ENCODE measurements at regions not wholly inside any gene's neighbourhood (a gene's known extent, or its start where the extent isn't known, plus 50 kb on each side); places are given as distances from the start of the nearest gene placed in this dataset.
"Not testable (repeated sequence)": the region's sequence is repeated elsewhere in the genome, so short reads cannot be mapped to it uniquely, and the experiment has no call there.

DNA sequence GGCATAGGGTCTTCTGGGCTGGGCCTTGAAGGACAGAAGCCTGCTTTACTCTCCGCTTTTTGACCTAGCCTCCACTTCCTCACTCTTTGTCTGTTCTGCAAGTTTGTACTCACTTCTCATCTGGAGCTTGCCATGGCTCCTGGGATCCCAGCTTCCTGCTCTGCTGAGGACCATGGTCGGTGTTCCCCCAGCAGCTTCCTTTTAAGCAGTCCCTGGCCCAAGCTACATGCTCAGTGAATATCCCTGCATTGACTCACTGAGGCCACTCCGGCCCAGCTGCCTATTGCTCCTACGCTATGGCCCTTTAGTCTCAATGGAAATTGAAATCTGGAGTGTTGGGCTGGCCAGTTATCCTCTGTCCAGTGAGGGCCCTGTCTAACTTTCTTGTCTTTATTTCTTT, 427.7 kb downstream of the RPS24 start:
- no peak for DNase-seq

DNA sequence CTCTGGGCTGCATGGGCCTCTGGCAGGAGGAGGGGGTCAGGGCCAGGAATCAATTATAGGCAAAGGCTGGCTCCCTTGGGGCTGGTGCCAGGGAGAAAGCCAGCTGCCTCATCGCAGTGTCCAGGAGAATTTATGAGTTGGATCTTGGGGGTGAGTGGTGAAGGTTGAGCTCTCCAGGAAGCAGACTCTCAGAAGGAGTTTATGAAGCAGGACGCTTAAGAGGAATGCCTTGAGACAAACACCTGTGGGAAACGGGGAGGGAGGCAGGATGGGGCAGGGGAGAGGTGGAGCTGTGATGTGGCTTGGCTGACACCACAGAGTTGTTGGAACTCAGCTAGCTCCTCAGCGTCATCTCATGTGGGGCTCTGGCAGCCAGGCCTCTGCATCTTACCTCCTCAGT, 428.5 kb downstream of the RPS24 start:
- DNase-seq, result no peak

DNA sequence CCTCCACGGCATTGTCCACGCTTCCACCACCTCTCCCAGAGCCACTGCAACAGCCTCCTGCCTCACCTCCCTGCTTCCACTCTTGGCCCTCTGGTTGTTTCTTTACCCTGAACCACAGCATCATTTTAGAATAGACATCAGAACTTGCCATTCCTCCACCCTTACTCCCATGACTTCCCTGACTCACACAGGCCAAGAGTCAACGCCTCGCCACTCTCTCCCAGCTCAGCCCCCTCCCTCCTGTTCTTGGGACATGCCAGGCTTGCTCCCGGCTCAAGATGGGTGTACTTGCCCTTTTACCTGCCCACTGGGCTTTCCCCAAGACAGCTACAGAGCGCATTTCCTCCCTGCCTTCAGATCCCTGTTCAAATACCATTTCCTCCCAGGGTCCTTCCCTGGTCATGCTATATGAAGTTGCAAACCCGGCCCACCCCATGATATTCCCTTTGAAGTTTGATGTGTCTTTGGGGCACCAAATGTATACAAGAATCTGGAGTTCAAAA, 429.1 kb downstream of the RPS24 start:
- DNase-seq, result no peak

DNA sequence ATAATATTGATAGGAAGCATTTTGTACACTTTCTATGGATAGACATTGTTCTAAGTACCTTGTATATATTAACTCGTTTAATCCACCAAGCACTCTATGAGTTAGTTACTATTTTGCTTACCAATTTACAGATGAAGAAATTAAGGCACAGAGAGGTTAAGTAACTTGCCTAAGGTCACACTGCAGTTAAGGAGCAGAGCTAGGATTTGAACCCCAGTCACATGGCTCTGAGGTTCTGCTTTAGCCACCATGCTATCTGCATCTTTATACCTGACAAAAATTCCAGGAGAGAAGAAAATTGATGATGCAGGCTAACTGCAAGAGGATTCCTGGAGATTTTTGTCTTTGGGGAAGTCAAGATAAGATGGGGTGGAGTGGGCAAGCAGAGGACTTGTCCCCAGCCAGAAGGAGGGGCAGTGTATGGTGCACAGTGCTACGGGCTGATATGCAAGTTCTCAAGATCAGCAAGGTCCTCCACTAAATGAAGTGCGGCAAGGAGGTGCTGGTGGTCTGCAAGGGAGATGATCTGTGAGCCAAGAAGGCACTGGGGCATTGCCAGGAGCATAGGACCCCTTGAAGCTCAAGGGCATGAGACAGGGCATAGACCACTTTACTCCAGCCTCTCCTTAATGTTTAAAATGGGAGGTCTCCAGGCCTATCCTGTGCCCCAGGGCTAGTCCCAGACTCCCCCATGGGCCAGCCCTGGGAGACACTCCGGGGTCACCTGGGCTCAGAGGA, 430.6 kb downstream of the RPS24 start:
- no peak for DNase-seq

DNA sequence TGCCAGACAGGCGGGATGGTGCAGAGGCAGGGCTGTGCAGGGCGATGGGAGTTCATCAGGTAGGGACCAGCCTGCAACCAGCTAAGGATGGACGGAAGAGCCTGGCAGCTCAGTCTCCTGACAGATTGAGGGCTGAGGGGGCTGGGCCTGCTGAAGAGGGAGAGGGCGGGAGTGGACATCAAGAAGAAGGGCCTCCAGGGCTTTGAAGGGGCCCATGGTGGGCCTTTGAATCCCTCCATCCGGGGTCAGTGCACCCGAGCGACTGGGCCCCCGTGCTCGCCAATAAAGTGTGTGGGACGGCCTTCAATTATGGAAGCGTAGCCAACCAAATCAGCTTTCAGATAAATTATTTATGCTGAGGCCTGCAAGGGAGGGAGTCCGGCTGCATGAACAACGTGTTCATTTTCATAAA, 431.2 kb downstream of the RPS24 start:
- DNase-seq, result no peak

DNA sequence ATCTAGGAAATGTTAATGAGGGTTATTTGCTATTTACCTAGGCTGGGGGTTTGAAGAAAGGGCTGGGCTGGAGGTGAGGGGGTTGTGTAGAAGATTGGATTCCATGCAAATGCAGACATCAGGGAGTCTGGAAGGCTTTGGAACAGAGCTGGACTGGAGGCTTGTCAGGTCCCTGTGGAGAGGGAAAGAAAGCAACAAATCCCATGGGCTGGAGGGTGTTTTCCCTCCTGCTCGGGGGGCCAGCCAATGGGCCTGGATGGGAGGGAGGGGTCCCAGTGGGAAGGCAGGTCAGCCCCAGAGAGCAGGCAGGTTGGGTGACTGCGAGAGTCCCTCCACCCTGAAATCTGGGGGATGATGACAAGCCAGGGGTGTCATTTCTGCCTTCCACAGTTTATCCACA, 431.8 kb downstream of the RPS24 start:
- DNase-seq, result no peak

DNA sequence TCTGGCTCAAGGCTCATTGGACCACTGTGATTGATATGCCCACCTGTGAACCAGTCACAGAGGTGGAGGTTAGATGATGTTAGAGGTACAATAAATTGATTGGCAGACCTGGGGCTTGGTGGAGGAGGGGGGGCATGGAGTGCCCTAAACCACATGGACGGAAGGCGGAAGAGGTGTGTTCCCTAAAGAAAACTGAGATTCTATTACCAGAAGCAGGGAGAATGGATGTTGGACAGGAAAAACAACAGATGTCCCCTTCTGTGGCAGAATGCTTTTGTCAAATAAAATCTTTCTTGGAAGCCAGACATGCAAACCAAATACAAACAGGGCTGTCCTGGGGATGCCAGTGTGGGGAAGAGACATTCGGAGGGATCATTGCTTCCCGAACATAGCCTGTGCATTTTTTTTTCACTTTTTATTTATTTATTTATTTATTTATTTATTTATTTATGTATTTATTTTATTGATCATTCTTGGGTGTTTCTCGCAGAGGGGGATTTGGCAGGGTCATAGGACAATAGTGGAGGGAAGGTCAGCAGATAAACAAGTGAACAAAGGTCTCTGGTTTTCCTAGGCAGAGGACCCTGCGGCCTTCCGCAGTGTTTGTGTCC, 433.9 kb downstream of the RPS24 start:
- no peak for DNase-seq

DNA sequence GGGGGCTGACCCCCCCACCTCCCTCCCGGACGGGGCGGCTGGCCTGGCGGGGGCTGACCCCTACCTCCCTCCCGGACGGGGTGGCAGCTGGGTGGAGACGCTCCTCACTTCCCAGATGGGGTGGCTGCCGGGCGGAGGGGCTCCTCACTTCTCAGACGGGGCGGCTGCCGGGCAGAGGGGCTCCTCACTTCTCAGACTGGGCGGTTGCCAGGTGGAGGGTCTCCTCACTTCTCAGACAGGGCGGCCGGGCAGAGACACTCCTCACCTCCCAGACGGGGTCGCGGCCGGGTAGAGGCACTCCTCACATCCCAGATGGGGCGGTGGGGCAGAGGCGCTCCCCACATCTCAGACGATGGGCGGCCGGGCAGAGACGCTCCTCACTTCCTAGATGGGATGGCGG, 435.1 kb downstream of the RPS24 start:
- not testable (repeated sequence) for DNase-seq

DNA sequence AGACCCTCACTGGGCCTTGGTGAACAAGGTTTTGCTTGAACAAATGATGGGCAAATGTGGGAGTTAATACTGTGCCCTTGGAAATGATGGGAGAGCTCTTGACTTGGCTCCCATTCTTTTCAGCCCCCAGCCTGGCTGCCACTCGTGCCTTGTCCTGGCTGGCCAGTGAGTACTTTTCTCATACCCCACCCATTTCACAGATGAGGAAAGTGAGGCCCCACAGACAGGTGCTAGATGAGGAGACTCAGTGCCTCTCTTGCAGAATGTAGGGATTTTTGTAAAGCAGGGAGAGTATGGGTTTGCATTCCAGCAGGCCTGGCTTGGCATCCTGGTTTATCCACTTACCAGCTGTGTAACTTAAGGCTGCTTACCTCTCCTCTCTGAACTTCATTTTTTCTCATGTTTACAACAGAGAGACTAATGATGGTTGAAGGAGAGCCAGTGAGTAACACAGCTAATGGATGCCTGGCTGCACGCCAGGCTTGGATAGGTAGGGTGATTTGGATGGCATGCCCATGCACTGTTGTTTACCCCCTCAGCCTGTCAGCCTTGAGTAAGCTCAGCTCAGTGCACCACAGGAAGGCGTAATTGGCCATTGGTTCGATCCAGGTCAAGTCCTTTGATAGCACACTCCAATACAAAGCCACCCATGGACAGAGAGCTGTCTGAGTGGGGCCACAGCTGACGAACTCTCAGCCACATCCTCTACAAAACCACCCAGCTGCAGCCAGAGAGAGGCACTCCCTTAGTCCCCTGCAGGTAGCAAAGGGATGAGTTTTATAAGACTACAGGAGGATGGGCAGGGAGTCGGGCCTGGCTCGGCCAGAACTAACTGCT, 436.8 kb downstream of the RPS24 start:
- no peak for DNase-seq

DNA sequence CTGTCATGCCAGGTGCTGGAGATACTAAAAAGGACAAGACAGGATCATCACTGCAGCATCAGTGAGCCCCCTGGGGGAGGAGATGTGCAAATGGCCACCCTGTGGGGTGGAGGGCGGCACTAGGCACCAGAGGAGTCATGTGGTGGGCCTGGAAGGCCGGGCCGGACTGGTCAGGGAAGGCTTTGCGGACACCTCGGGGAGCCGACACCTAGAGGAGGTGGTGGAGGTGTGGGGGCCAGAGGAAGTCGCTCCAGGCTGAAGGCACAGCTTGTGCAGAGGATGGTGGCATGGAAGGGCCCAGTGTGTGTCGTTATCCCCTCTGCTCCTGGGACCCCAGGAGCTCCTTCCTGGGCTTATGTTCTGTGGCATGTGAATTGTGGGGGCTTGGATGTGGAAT, 437.7 kb downstream of the RPS24 start:
- no peak for DNase-seq

DNA sequence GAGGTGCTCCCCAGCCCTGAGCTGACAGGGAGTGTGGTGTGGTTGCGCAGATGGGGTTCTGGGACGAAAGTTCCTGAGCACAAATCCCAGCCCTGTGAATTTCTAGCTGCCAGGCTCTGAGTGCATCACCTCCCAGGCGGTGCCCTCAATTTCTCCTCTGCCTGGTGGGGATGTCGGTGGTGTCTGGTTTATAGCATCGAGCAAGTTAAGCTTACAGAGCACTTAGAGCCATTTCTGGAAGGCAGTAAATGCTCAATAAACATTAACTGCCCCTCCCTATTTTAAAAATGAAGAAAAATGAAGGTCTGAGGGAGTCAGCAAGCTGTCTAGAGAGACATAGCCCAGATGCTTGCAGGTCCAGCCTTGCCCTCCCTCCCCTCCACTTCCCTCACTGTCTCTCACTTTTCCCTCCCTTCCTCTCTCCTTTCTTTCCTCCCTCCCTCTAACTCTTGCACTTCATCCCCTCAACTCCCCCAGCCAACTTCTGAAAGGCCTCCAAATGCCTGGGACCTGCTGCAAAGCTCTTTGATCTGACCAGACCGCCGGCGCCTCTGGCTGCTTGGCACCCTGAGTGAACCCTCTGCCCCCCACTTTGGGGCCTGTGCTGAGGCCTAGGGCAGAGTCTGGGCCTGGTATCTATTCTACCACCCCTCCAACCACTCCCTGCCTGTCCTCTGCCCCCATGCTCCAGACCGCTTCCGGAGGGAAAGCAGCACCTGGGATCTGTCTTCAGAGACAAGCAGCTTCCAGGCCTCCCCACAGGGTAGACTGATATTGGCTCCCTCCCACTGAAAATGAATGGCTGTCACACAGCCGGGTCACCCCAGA, 438.3 kb downstream of the RPS24 start:
- no peak for DNase-seq

DNA sequence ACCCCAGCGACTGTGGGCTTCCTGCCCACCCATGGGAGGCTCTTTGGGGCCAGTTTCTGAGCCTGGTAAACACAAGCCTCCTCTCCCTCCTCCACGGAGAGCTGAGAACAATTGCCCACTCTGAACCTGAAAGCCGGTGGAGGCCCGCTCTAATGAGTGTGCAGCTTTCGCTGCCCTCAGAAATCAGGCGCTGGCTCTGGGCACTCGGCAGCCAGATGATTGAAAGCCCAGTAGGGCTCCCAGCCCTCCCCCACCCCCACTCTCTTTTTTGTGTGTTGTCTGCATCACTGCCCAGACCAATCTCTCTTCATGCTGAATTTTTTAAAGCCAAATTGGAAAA, 438.9 kb downstream of the RPS24 start:
- DNase-seq, result no peak

DNA sequence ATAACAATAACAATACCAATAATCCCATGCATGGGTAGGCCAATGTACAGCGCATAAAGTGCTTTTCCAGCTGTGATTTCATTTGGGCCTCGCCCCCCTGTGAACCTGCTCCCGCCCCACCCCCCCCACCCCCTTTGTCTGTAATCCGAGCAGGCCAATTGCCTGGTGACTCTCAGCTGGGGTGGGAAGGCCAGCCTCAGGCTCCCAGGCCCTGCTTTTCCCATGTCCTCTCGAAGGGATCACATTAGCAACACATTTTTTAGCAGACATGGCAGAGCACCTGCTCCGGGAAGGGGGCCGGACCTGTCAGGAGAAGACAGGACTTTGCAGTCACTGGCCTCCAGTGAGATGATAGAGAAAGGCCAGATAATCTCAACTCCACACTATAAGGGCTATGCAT, 439.3 kb downstream of the RPS24 start:
- no peak for DNase-seq

DNA sequence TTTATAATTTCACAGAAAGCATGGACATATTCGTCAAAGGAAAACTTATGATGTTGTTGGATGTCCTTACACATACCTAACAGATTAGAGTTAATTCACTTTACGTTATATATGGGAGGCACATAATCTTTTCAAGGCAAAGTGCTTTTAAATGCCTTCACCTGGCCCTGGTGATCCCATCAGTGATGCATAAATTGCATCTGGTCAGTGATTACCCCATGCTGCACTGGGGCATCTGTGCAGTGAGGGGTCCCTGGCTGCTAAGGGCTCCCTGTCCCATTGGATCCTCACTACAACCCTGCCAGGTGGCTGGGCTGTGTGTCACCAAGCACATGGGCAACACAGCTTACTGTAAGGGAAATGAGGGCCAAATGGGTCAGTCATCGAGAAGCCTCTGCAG, 441.1 kb downstream of the RPS24 start:
- DNase-seq, result no peak

DNA sequence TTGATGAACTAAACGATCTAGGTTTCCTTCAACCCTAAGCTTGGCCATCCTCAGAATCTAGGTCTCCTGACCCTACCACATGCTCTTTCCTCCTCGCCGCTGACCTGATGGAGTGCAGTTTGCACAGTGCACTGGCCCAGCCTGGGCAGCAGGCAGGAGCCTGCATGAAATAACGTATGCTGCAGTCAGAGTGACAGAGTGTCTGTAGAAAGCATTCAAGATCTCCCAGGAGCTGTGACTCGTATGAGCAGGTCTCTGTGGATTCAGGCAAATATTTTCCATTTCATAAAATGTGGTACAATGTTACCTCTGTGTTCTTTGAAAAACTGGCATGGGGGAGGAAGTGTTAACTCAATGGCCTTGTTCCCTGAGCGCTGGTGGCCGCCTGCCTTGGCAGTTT, 441.8 kb downstream of the RPS24 start:
- DNase-seq, result no peak

DNA sequence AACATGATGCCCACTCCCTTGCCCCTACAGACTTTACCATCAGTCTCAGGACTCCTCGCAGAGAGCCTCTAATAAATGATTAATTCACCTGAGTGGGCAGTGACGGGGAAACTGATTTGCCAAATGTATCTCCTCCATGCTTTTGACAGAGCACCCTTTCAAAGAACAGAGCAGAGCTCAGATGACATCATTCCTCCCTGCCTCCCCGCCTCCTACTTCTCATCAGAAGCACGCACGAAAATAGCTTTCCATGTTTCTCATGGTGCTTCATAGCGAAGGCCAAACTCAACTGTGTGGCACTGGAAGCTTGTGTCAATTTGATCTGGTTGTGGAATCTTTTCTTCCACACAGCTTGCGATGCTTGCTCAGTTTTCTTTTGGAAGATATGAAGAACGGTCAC, 442.5 kb downstream of the RPS24 start:
- DNase-seq, result no peak

DNA sequence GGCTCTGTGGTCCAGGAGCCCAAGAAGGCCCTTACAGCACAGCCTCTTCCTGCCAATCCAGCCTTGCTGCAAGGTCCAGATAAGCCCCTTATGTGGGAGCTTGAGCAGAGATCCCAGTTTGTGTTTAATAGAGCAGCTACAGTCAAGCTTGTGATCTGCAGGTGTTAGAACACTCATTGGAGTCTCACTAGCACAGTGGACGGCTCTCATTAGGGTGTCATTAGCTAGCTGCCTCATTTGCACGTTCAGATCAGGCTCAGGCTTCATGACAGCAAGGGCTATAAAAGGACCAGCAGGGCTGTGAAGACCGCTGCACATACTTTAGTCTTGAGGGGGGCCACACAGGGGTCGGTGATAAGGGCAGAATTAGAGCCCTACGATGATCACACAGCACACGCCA, 443.2 kb downstream of the RPS24 start:
- DNase-seq, result no peak

DNA sequence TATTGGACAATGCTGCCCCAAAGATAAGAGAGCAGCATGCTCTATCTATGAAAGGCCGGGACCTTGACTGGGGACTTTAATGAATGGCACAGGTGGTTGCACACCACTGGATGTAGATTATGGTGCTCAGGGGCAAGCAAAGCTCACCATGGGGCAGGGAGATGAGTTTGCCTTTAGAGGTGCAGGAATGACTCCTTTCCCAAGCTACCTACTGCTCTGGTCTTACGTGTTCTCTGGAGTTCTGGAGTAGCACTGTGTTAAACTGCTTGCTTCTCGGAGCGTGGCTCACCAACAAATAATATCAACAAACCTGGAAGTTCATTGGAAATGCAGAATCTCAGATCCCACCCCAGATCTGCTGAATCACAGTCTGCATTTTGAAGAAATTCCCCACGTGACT, 445.3 kb downstream of the RPS24 start:
- no peak for DNase-seq

DNA sequence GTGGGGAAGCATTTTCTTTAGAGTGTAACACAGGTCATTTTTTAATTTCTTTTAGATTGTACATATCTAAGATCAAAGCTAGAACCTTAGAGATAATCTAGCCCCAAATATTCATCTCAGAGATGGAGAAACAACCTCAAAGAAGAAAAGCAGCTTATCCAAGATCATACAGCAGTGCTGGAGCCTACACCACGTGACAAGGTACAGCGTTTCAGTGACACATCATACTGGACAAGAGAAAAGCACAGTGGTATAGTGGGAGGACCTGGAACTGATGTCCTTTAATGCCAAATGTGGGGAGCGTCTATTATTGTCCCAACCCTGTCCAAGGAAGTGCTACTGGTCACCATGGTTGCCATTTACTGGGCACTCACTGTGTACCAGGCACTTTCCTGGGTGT, 445.8 kb downstream of the RPS24 start:
- DNase-seq, result no peak

DNA sequence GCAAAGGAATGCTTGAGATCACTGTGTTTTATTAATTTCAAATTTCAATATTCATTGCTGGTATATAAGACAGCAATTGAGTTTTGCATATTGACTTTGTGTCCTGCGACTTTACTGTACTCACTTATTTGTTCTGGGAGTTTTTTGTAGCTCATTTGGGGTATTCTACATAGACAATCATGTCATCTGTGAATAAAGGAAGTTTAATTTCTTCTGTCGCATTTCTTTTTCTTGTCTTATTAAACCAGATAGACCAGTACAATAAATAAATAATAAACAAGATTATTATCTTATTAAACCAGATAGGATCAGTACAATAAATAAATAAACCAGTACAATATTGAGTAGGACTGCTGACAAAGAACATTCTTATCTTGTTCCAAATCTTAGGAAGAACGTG, 448.2 kb downstream of the RPS24 start:
- DNase-seq, result no peak

DNA sequence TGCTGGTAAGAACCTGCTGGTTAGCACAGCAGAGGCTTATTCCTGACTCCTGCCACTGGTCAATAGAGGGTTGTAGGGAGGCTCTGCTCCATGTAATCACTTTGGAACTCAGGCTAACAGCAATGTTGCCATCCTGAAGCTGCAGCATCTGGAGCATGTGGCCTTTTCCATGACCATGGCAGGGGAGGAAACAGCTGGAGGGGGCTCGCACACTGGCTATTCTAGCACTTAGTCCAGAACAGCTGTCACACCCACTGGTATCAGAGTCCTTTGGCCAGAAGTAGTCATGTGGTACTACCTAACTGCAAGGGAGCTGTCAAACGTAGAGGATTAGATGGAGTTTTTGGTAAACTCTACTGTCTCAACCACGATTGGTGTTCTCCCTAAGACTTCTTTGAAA, 450.0 kb downstream of the RPS24 start:
- no peak for DNase-seq

DNA sequence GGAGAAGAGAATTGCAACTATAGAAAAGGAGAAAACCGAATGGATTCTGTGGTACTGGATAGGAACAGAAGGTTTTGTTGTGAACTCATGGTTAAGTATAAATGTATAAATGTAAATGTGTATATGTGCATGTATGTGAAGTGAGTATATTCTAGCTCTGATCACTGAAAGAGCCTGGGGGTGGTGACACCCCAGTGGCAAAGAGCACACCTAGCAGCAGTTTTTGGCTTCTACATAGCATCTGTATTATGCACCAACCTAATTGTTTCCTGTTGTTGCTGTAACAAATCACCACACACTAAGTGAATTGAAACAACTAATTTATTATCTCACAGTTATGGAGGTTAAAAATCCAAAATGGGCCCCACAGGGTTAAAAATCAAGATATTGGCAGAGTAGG, 455.4 kb downstream of the RPS24 start:
- DNase-seq, result no peak

DNA sequence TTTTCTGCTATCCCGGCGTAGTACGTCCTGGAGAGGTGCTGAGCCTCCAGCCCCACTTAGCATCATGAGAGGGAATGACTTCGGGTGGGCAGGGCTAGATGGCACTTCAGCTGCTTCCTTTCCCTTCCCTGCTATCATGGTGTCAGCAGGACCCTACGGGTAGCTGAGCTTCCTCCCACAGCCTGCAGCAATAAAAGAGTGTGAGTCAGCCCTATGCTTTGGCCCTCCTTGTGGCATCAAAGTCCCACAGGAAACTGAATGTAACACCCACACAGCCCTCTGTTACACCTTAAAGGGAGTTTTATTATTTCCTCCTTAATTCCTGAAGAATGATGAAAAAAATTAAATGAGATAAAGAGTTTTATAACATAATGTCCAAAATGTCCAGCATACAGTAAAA, 458.1 kb downstream of the RPS24 start:
- DNase-seq, result peak; percentile 28 to 42

Measured in inflammatory macrophage (primary cell).